SU-DHL-6 (cell line): ENCODE measurements at regions not wholly inside any gene's neighbourhood (a gene's known extent, or its start where the extent isn't known, plus 50 kb on each side); places are given as distances from the start of the nearest gene placed in this dataset.

ENCODE experiments used
- H2AFZ ChIP-seq: fragments of 200-600 bp; sonication (generic); 2 replicates; pipeline ENCODE4 v1.6.1; 2014; ENCODE audit warnings: low read depth, mild to moderate bottlenecking, moderate library complexity, mixed read lengths, antibody characterized with exemption, low read length; ENCODE audit not compliant: severe bottlenecking
- H3F3A ChIP-seq: fragments of 200-600 bp; shearing (Covaris generic); 2 replicates; pipeline ENCODE4 v1.6.0; 2016; ENCODE audit warnings: antibody characterized with exemption, mild to moderate bottlenecking; ENCODE audit not compliant: insufficient read depth
- H3K27ac ChIP-seq: fragments of 200-600 bp; sonication (generic); 2 replicates; pipeline ENCODE4 v1.5.1; 2016; ENCODE audit warnings: low read depth, mild to moderate bottlenecking, low read length, moderate library complexity, mixed read lengths
- H3K27me3 ChIP-seq: fragments of 200-600 bp; sonication (generic), shearing (Covaris generic); 2 replicates; pipeline ENCODE4 v1.6.0; 2014; ENCODE audit warnings: mild to moderate bottlenecking, low read length
- H3K36me3 ChIP-seq: fragments of 200-600 bp; sonication (generic); 2 replicates; pipeline ENCODE4 v1.6.1; 2014; ENCODE audit warnings: mild to moderate bottlenecking, low read length, mixed read lengths
- H3K4me2 ChIP-seq: fragments of 300-600, 200-600 bp; shearing (Covaris generic), sonication (generic); 2 replicates; pipeline ENCODE4 v1.6.0; 2014; ENCODE audit warnings: low read length, low read depth, mild to moderate bottlenecking; ENCODE audit not compliant: poor library complexity, severe bottlenecking
- H3K4me3 ChIP-seq: fragments of 200-600 bp; sonication (generic); 2 replicates; pipeline ENCODE4 v1.5.1; 2014; ENCODE audit warnings: antibody characterized with exemption, low read length, mild to moderate bottlenecking, mixed read lengths; ENCODE audit not compliant: insufficient read depth, poor library complexity, severe bottlenecking
- H3K79me2 ChIP-seq: fragments of 200-600 bp; sonication (generic); 2 replicates; pipeline ENCODE4 v1.6.1; 2014; ENCODE audit warnings: mild to moderate bottlenecking, low read length, moderate library complexity; ENCODE audit not compliant: insufficient read depth
- H3K9ac ChIP-seq: fragments of 200-600 bp; sonication (generic); 2 replicates; pipeline ENCODE4 v1.7.0; 2014; ENCODE audit warnings: mild to moderate bottlenecking, low read length
- H3K9me2 ChIP-seq: fragments of 200-600 bp; sonication (generic); replicated peaks from 2 replicates; pipeline ENCODE4 v1.6.1; 2014; ENCODE audit warnings: low read length; ENCODE audit not compliant: insufficient read depth
- H3K9me3 ChIP-seq: fragments of 200-600 bp; sonication (generic); 2 replicates; pipeline ENCODE4 v1.6.1; 2014; ENCODE audit warnings: low read length, mixed read lengths; ENCODE audit not compliant: insufficient read depth
- H4K20me1 ChIP-seq: fragments of 200-600 bp; sonication (generic); 2 replicates; pipeline ENCODE4 v1.6.1; 2014; ENCODE audit warnings: low read depth, mild to moderate bottlenecking, antibody characterized with exemption, low read length, moderate library complexity, mixed read lengths
- EZH2phosphoT487 ChIP-seq: fragments of 200-600 bp; sonication (generic), shearing (Covaris generic); conservative IDR thresholded peaks from 2 replicates; pipeline ENCODE4 v1.6.1; 2018; ENCODE audit warnings: mild to moderate bottlenecking, antibody characterized with exemption, low read length, moderate library complexity, mixed read lengths
- TF ChIP-seq, protein P1 (sequence below): fragments of 200-600 bp; sonication (generic); IDR thresholded peaks from one replicate; pipeline ENCODE4 v1.5.1; 2017; ENCODE audit warnings: antibody characterized with exemption, mild to moderate bottlenecking, low read length, moderate library complexity; ENCODE audit not compliant: insufficient read depth, poor library complexity, severe bottlenecking

DNA sequence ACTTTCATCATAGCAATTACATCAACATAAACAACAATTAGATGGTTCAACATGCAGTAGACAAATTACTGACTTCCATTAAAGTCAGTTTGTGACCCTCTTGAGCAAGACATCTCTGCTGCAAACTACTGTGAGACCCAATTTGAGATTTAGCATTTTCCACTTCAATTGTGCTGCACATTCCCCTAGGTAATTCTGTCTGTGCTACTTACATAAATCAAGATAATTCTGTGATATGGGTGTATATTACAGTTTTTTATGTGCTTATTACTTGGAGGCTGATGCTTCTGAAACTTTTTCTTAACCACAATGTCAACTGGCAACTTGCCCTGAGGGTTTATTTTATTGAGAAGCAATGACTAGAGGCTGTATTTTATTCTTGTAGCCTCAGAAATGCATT is 1714.4 kb downstream of the OLFM4 start:
- TF ChIP-seq EZH2phosphoT487, result no peak
- H3K4me2 ChIP-seq, result no peak overlapping the region
- no peaks in the 10 kb centered on the region for H3K36me3 ChIP-seq
- no peaks in the 10 kb centered on the region for H3K79me2 ChIP-seq
- H3K9me3 ChIP-seq, result no peaks in the 10 kb centered on the region
- no peak overlapping the region for H3K4me3 ChIP-seq
- H2AFZ ChIP-seq, result no peak overlapping the region
- no peaks in the 10 kb centered on the region for H4K20me1 ChIP-seq
- H3K9ac ChIP-seq, result no peak overlapping the region
- no peaks in the 10 kb centered on the region for H3K27me3 ChIP-seq
- H3K9me2 ChIP-seq, result no peaks in the 10 kb centered on the region
- no peak overlapping the region for H3K27ac ChIP-seq
- no peaks in the 10 kb centered on the region for H3F3A ChIP-seq

GRCh38 chr13:54744747-54745146 is 1716.1 kb downstream of the OLFM4 start:
- Histone ChIP-seq H3K4me2 (no peak overlapping the region), H3K79me2 (no peaks in the 10 kb centered on the region)

GRCh38 chr13:54750521-54750920 is 1721.9 kb downstream of the OLFM4 start:
- no peaks in the 10 kb centered on the region; the same call in 1 of the 2 replicates for H3F3A ChIP-seq

More at GRCh38 chr13:54744747-54745146, 1716.1 kb downstream of the OLFM4 start:
- H3K27me3 ChIP-seq, result no peaks in the 10 kb centered on the region
- no peak overlapping the region for H3K9ac ChIP-seq
- TF ChIP-seq, protein P1, sequence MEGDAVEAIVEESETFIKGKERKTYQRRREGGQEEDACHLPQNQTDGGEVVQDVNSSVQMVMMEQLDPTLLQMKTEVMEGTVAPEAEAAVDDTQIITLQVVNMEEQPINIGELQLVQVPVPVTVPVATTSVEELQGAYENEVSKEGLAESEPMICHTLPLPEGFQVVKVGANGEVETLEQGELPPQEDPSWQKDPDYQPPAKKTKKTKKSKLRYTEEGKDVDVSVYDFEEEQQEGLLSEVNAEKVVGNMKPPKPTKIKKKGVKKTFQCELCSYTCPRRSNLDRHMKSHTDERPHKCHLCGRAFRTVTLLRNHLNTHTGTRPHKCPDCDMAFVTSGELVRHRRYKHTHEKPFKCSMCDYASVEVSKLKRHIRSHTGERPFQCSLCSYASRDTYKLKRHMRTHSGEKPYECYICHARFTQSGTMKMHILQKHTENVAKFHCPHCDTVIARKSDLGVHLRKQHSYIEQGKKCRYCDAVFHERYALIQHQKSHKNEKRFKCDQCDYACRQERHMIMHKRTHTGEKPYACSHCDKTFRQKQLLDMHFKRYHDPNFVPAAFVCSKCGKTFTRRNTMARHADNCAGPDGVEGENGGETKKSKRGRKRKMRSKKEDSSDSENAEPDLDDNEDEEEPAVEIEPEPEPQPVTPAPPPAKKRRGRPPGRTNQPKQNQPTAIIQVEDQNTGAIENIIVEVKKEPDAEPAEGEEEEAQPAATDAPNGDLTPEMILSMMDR, result no peak
- TF ChIP-seq EZH2phosphoT487, result no peak
- H3K4me3 ChIP-seq, result no peak overlapping the region
- H3K9me3 ChIP-seq, result no peaks in the 10 kb centered on the region
- no peaks in the 10 kb centered on the region for H3K9me2 ChIP-seq
- H3K27ac ChIP-seq, result no peak overlapping the region
- H2AFZ ChIP-seq, result no peak overlapping the region
- H3K36me3 ChIP-seq, result no peaks in the 10 kb centered on the region
- H4K20me1 ChIP-seq, result no peaks in the 10 kb centered on the region
- H3F3A ChIP-seq, result no peaks in the 10 kb centered on the region

DNA sequence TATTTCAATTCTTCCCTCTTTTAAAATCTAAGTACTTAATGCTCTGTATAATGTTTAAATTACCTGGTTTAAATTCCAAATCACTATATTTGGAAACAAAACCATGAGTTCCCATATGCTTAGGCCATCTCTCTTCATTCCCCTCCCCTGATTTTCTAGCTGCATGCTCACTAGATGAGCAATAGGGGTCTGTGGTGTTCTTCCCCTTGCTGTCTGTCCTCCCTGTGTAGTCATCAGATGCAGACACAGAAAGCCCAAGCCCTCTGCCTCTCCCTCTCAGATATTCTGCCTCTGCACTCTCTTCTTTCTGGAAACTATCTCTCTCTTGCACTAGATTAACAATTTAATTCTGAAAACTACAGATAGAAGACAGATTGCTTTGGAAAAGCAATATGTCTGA is 1730.2 kb downstream of the OLFM4 start:
- Histone ChIP-seq H3K4me3 (no peak overlapping the region), H3F3A (no peaks in the 10 kb centered on the region; the same call in 1 of the 2 replicates)
- TF ChIP-seq EZH2phosphoT487, result no peak
- TF ChIP-seq, protein P1, result no peak

More at GRCh38 chr13:54750521-54750920, 1721.9 kb downstream of the OLFM4 start:
- Histone ChIP-seq H3K9ac (no peak overlapping the region), H3K79me2 (no peaks in the 10 kb centered on the region), H4K20me1 (no peaks in the 10 kb centered on the region), H3K4me2 (no peak overlapping the region), H3K36me3 (no peaks in the 10 kb centered on the region), H3K4me3 (no peak overlapping the region), H3K9me2 (no peaks in the 10 kb centered on the region), H3K27ac (no peak overlapping the region), H3K27me3 (no peaks in the 10 kb centered on the region), H2AFZ (no peak overlapping the region), H3K9me3 (no peaks in the 10 kb centered on the region)
- TF ChIP-seq, protein P1, result no peak
- no peak for TF ChIP-seq EZH2phosphoT487

More for the DNA sequence above, 1730.2 kb downstream of the OLFM4 start:
- 0 out of 2 replicates have a peak, but pooled peaks cover 4% of the 10 kb centered on the region for H3K9me3 ChIP-seq
- no peaks in the 10 kb centered on the region for H3K36me3 ChIP-seq
- H4K20me1 ChIP-seq, result no peaks in the 10 kb centered on the region
- no peaks in the 10 kb centered on the region for H3K9me2 ChIP-seq
- H3K27me3 ChIP-seq, result no peaks in the 10 kb centered on the region
- no peak overlapping the region for H3K9ac ChIP-seq
- H3K4me2 ChIP-seq, result no peak overlapping the region
- no peaks in the 10 kb centered on the region for H3K79me2 ChIP-seq
- H2AFZ ChIP-seq, result no peak overlapping the region
- H3K27ac ChIP-seq, result no peak overlapping the region
